ENCODE measurements at regions not wholly inside any gene's neighbourhood (a gene's known extent, or its start where the extent isn't known, plus 50 kb on each side); places are given as distances from the start of the nearest gene placed in this dataset.

GRCh38 chr11:123378096-123378495, 52.0 kb upstream of the GRAMD1B start:
- DNase-seq (ENCODE audit: low spot score): no peak

- no peak for DNase-seq (ENCODE audit: low spot score)
Measured at GRCh38 chr11:123377355-123377754, 52.7 kb upstream of the GRAMD1B start.

- DNase-seq (ENCODE audit: low spot score): no peak
Measured at GRCh38 chr11:123375832-123376231, 54.2 kb upstream of the GRAMD1B start.

- DNase-seq (ENCODE audit: low spot score): no peak
Measured at GRCh38 chr11:123374622-123374968, 55.5 kb upstream of the GRAMD1B start.

- no peak for DNase-seq (ENCODE audit: low spot score)
Measured at GRCh38 chr11:123373754-123374621, 56.1 kb upstream of the GRAMD1B start.

GRCh38 chr11:123371506-123372297, 58.4 kb upstream of the GRAMD1B start:
- DNase-seq (ENCODE audit: low spot score): no peak

- DNase-seq (ENCODE audit: low spot score): no peak
Measured at GRCh38 chr11:123366924-123367323, 63.1 kb upstream of the GRAMD1B start.

- DNase-seq (ENCODE audit: low spot score): no peak
Measured at GRCh38 chr11:123365955-123366354, 64.1 kb upstream of the GRAMD1B start.

GRCh38 chr11:123364080-123364479, 66.0 kb upstream of the GRAMD1B start:
- DNase-seq (ENCODE audit: low spot score): peak; percentile 71

- DNase-seq (ENCODE audit: low spot score): peak; percentile 73
Measured at GRCh38 chr11:123363556-123363955, 66.5 kb upstream of the GRAMD1B start.

GRCh38 chr11:123362941-123363340, 67.1 kb upstream of the GRAMD1B start:
- peak; percentile 89 for DNase-seq (ENCODE audit: low spot score)

GRCh38 chr11:123362186-123362585, 67.9 kb upstream of the GRAMD1B start:
- DNase-seq (ENCODE audit: low spot score): no peak

- DNase-seq (ENCODE audit: low spot score): no peak
Measured at GRCh38 chr11:123361110-123361509, 69.0 kb upstream of the GRAMD1B start.

- DNase-seq (ENCODE audit: low spot score): no peak
Measured at GRCh38 chr11:123360267-123360936, 69.7 kb upstream of the GRAMD1B start.

GRCh38 chr11:123357990-123358827, 71.9 kb upstream of the GRAMD1B start:
- peak; percentile 78 for DNase-seq (ENCODE audit: low spot score)

- no peak for DNase-seq (ENCODE audit: low spot score)
Measured at GRCh38 chr11:123357353-123357989, 72.6 kb upstream of the GRAMD1B start.

GRCh38 chr11:123356539-123356938, 73.5 kb upstream of the GRAMD1B start:
- DNase-seq (ENCODE audit: low spot score): no peak

- DNase-seq (ENCODE audit: low spot score): no peak
Measured at GRCh38 chr11:123354371-123354975, 75.6 kb upstream of the GRAMD1B start.

GRCh38 chr11:123351375-123351774, 78.7 kb upstream of the GRAMD1B start:
- DNase-seq (ENCODE audit: low spot score): peak; percentile 96

- no peak for DNase-seq (ENCODE audit: low spot score)
Measured at GRCh38 chr11:123349382-123349781, 80.7 kb upstream of the GRAMD1B start.

All from cerebellar cortex (tissue), 1 donor.